ENCODE measurements at regions not wholly inside any gene's neighbourhood (a gene's known extent, or its start where the extent isn't known, plus 50 kb on each side); places are given as distances from the start of the nearest gene placed in this dataset.

DNA sequence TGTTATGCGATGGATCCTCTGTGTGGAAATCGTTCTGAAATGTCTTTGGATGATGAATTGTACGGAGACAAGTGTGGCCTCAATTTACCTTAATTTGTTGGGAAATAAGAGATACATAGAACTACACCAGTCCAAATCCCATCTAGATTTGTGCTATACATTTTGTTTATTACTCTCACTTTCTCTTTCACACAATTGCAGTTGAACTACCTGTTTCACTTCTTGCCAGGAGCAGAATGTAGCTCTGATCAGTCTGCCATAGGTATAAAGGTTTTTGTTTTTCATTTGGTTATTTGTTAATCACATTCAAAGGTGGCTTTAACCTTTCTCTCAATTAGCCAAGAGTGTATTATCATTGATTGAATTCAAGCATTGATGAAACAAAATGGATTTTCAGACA is 268.2 kb downstream of the SNAPC1 start:
- H4K20me1 ChIP-seq (ENCODE audit: control insufficient read depth, extremely low read depth, insufficient read depth, low read length), result no peaks in the 10 kb centered on the region
- no peaks in the 10 kb centered on the region for H3K27me3 ChIP-seq (ENCODE audit: control insufficient read depth, extremely low read depth, insufficient read depth, low read length)
- H3K27ac ChIP-seq (ENCODE audit: control insufficient read depth, insufficient read depth, low read length), result no peak overlapping the region
- H3K4me2 ChIP-seq (ENCODE audit: control insufficient read depth, extremely low read depth, insufficient read depth, low read depth, low read length), result no peak overlapping the region
- H2AFZ ChIP-seq (ENCODE audit: control insufficient read depth, low read length), result no peak overlapping the region
- TF ChIP-seq, protein P1, sequence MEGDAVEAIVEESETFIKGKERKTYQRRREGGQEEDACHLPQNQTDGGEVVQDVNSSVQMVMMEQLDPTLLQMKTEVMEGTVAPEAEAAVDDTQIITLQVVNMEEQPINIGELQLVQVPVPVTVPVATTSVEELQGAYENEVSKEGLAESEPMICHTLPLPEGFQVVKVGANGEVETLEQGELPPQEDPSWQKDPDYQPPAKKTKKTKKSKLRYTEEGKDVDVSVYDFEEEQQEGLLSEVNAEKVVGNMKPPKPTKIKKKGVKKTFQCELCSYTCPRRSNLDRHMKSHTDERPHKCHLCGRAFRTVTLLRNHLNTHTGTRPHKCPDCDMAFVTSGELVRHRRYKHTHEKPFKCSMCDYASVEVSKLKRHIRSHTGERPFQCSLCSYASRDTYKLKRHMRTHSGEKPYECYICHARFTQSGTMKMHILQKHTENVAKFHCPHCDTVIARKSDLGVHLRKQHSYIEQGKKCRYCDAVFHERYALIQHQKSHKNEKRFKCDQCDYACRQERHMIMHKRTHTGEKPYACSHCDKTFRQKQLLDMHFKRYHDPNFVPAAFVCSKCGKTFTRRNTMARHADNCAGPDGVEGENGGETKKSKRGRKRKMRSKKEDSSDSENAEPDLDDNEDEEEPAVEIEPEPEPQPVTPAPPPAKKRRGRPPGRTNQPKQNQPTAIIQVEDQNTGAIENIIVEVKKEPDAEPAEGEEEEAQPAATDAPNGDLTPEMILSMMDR (optimal IDR thresholded peaks at IDR 0.05 in 1 of 3, IDR thresholded peaks at IDR 0.05 in 1 of 3, conservative IDR thresholded peaks at IDR 0.05 in 1 of 3; ENCODE audit: extremely low read depth in 1 of 3, insufficient read depth in 2 of 3, low read length in 3 of 3), result no peak
- no peak for TF ChIP-seq EZH2 (IDR thresholded peaks at IDR 0.05; ENCODE audit: low read length)
- H3K36me3 ChIP-seq (ENCODE audit: control insufficient read depth in 2 of 2, extremely low read depth in 1 of 2, insufficient read depth in 2 of 2, low read length in 2 of 2), result no peaks in the 10 kb centered on the region
- H3K79me2 ChIP-seq (ENCODE audit: control insufficient read depth, insufficient read depth, low read length), result no peaks in the 10 kb centered on the region
- no peaks in the 10 kb centered on the region for H3K9me3 ChIP-seq (ENCODE audit: control insufficient read depth, low read depth, low read length)
- H3K9me1 ChIP-seq (ENCODE audit: control insufficient read depth, extremely low read depth, insufficient read depth, low read length), result no peaks in the 10 kb centered on the region
- H3K4me1 ChIP-seq (ENCODE audit: control insufficient read depth, extremely low read depth, insufficient read depth, low read length), result no peaks in the 10 kb centered on the region
- FAIRE-seq, result no peak
- no peak for DNase-seq (ENCODE audit: low read depth, low spot score)
- H3K4me3 ChIP-seq (ENCODE audit: control insufficient read depth in 2 of 3, extremely low read depth in 1 of 3, insufficient read depth in 2 of 3, low read depth in 1 of 3, low read length in 3 of 3), result no peak overlapping the region
- H3K9ac ChIP-seq (ENCODE audit: control insufficient read depth, extremely low read depth, insufficient read depth, low read length), result no peak overlapping the region
- dilution Hi-C loops (cut with MboI; ENCODE audit: extremely low pct_ligation_motif_present, low sequenced_read_pairs), result no loop called here

DNA sequence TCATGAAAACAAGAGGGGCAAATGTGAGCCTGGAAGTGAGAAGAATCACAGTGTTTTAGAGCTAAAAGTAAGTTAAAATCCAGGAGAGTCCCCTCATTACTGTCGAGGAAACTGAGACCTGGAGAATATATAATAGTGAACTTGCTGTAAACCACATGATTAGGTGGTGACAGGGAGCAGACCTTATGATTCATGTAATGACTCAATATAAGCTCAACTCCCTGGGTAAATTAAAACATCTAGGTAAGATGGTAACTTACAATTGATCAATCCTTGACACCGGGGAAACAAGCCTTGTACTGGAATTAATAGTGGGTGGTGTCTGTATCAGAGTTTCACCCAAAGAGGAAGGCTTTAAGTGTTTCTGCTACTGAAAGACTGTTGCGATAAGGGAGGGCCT is 269.3 kb downstream of the SNAPC1 start:
- H3K4me1 ChIP-seq (ENCODE audit: control insufficient read depth, extremely low read depth, insufficient read depth, low read length), result no peaks in the 10 kb centered on the region
- no peak overlapping the region for H3K9ac ChIP-seq (ENCODE audit: control insufficient read depth, extremely low read depth, insufficient read depth, low read length)
- H3K4me3 ChIP-seq (ENCODE audit: control insufficient read depth in 2 of 3, extremely low read depth in 1 of 3, insufficient read depth in 2 of 3, low read depth in 1 of 3, low read length in 3 of 3), result no peak overlapping the region
- H3K4me2 ChIP-seq (ENCODE audit: control insufficient read depth, extremely low read depth, insufficient read depth, low read depth, low read length), result no peak overlapping the region
- H3K27me3 ChIP-seq (ENCODE audit: control insufficient read depth, extremely low read depth, insufficient read depth, low read length), result no peaks in the 10 kb centered on the region
- H3K9me3 ChIP-seq (ENCODE audit: control insufficient read depth, low read depth, low read length), result no peaks in the 10 kb centered on the region
- FAIRE-seq, result no peak
- no peak overlapping the region for H2AFZ ChIP-seq (ENCODE audit: control insufficient read depth, low read length)
- DNase-seq (ENCODE audit: low read depth, low spot score), result no peak
- no peaks in the 10 kb centered on the region for H3K36me3 ChIP-seq (ENCODE audit: control insufficient read depth in 2 of 2, extremely low read depth in 1 of 2, insufficient read depth in 2 of 2, low read length in 2 of 2)
- dilution Hi-C loops (cut with MboI; ENCODE audit: extremely low pct_ligation_motif_present, low sequenced_read_pairs), result no loop called here
- no peaks in the 10 kb centered on the region for H3K79me2 ChIP-seq (ENCODE audit: control insufficient read depth, insufficient read depth, low read length)
- no peak overlapping the region for H3K27ac ChIP-seq (ENCODE audit: control insufficient read depth, insufficient read depth, low read length)
- no peak for TF ChIP-seq EZH2 (IDR thresholded peaks at IDR 0.05; ENCODE audit: low read length)
- TF ChIP-seq, protein P1 (optimal IDR thresholded peaks at IDR 0.05 in 1 of 3, IDR thresholded peaks at IDR 0.05 in 1 of 3, conservative IDR thresholded peaks at IDR 0.05 in 1 of 3; ENCODE audit: extremely low read depth in 1 of 3, insufficient read depth in 2 of 3, low read length in 3 of 3), result no peak
- no peaks in the 10 kb centered on the region for H3K9me1 ChIP-seq (ENCODE audit: control insufficient read depth, extremely low read depth, insufficient read depth, low read length)
- H4K20me1 ChIP-seq (ENCODE audit: control insufficient read depth, extremely low read depth, insufficient read depth, low read length), result no peaks in the 10 kb centered on the region

Data from keratinocyte (primary cell).